ENCODE measurements at regions not wholly inside any gene's neighbourhood (a gene's known extent, or its start where the extent isn't known, plus 50 kb on each side); places are given as distances from the start of the nearest gene placed in this dataset.

- DNase-seq (ENCODE audit: low read depth) = no peak
Observed at GRCh38 chr11:82676483-82677094, 57.1 kb downstream of the FAM181B start.

DNA sequence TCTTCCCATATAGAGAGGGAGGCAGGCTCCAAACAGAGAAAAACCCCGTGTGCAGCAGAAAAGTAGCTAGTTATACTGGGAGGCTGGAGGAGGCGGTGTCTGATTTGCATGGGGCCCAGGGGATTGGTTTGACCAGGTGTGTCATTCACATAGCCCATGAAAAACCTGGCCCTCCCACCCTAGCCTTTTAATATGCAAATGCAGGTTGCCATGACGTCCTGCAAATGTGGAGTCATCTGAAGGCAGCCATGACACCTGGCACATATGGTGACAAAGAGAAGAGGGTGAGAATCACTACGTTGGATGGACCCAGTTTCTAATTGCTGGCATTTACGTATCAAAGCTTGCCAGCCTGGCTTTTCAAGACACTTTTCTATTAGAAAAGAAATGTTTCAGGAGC is 57.8 kb downstream of the FAM181B start:
- DNase-seq (ENCODE audit: low read depth) = no peak

GRCh38 chr11:82673631-82674030 is 60.0 kb downstream of the FAM181B start:
- no peak for DNase-seq (ENCODE audit: low read depth)

GRCh38 chr11:82671451-82671850 is 62.2 kb downstream of the FAM181B start:
- DNase-seq (ENCODE audit: low read depth) = no peak

- no peak for DNase-seq (ENCODE audit: low read depth)
Observed at GRCh38 chr11:82663535-82663934, 70.1 kb downstream of the FAM181B start.

DNA sequence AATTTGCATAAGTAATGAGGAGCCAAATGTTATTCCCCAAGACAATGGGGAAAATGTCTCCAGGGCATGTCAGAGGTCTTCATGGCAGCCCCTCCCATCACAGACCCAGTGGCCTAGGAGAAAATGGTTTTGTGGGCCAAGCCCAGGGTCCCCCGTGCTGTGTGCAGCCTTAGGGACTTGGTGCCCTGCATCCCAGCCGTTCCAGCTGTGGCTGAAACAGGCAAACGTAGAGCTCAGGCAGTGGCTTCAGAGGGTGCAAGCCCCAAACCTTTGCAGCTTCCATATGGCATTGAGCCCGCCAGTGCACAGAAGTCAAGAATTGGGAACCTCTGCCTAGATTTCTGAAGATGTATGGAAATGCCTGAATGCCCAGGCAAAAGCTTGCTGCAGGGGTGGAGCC is 79.9 kb downstream of the FAM181B start:
- DNase-seq (ENCODE audit: low read depth) = no peak

DNA sequence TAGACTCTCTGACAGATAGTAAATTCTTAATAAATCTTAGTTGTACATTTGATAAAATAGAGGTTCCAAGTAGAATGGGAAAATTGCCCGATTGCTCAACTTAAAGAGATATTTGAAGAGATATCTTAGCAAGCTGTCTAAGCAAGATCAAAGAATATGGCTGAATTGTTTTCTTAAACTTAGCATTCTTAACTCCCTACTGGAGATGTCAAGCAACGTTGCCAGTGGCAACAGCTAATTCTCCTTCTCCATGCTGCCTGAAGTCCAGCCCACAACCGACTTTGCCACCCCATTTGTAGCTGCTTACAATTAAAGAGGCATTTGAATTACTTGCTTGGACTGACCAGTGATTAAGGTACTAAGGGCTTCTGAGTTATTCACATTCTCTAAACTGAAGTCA is 94.4 kb downstream of the FAM181B start:
- DNase-seq (ENCODE audit: low read depth) = no peak

DNA sequence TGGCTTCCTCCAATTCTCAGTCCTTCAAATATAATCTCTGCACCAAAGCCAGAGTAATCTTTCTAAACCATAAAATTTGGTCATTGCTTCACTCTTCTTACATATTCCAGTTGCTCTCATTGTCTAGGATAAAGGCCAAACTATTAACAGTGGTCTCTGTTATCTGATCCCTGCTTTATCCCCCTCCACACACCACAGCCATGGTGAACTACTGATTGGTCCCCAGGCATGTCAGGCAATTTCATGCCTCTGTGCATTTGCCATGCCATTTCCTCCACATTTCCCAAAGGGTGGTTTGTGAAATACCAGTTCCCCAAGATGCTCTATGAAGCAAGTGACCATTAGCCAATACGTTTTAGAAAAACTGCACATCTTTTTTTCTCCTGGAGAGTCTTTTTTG is 97.0 kb downstream of the FAM181B start:
- no peak for DNase-seq (ENCODE audit: low read depth)

- no peak for DNase-seq (ENCODE audit: low read depth)
Observed at GRCh38 chr11:82634091-82634490, 99.6 kb downstream of the FAM181B start.

- DNase-seq (ENCODE audit: low read depth) = no peak
Observed at GRCh38 chr11:82631722-82632630, 101.7 kb downstream of the FAM181B start.

DNA sequence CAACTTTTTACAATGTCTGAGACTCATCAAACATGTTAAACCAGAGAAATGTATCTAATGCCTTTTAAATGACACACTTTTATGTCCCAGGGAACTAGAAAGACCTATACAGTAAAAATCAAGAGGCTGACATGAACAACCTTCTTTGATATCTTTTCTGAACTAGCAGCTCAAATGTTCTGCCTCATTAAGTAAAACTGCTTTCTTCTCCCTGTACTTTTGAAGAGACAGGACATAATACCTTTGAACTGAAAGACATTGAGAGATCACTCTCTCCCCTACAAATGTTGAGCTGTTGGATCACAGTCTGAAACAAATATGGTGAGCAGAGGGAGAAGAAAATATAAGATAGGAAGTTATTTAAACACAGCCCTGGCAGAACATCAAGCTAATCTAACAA is 123.0 kb downstream of the FAM181B start:
- no peak for DNase-seq (ENCODE audit: low read depth)

- DNase-seq (ENCODE audit: low read depth) = no peak
Observed at GRCh38 chr11:82606738-82607137, 126.9 kb downstream of the FAM181B start.

DNA sequence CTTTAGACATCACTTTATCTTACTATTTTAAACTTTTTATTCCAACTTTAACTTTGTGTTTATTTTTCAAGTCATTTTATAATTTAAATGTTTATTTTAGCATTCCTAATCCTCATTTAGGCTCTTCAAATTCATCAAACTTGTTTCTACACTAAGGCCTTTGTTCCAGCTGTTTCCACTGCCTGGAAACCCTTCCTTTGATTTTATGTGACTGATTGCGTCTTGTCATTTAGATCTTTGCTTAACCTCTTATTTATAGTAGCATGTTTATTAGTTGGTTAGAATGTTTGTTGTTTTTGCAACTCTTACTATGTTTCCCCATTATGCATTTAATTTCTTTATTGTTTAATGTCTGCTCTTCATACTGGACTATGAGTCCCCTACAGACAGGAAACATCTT is 132.0 kb downstream of the FAM181B start:
- DNase-seq (ENCODE audit: low read depth) = no peak

DNA sequence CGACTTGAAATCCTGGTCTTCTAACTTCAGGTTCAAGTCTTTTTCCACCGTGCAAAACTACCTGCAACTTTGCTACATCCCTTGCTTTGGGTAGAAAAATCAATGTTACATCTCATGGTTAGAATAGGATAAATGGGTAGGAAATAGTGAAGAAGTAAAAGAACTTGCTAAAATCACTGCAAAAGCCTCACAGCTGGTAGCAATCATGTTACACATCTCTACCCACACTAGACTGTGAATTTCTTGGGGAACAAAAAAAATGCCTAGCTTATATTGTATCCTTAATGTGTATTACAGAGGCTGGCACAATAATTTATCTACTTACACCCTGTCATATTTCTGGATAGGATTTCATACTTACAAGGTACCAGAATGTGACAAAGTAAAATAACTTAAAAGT is 133.8 kb downstream of the FAM181B start:
- DNase-seq (ENCODE audit: low read depth) = no peak

DNA sequence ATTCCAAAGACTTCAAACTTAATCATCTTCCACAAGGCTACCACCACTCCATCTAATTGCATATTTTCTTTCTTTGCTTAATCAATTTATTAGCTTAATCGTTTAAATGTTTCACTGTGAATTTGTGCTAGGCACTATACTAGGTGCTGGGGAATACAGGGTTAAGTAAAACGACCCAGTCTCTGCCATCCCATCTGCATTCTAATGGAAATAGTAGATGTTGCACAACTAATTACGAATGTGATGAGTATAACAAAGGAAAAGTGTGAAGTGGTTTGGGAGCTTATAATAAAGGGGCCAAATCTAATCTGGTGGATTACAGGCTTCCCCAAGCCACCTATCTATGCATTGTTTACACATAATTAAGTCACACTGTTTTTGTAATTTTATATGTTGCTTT is 147.1 kb downstream of the FAM181B start:
- DNase-seq (ENCODE audit: low read depth) = no peak

DNA sequence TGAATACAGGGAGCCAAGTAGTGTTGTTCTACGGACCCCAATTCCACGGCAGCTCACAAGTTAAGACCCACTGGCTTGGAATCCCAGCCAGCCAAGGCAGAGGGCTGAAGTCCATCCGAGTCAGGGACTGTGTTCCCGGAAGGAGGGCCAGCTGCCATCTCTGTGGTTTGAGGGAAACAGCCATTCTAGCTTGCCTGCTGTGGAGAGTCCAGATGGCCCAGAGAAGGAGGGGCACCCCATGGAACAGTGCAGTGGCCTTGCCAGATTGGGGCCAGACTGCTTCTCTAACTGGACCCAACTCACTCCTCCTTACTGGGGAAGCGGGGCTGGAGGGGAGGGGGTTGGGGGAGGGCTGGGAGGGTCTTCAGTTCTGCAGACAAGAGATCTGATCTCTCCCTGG is 156.4 kb downstream of the FAM181B start:
- DNase-seq (ENCODE audit: low read depth) = no peak

- no peak for DNase-seq (ENCODE audit: low read depth)
Observed at GRCh38 chr11:82560836-82561235, 172.8 kb downstream of the FAM181B start.

DNA sequence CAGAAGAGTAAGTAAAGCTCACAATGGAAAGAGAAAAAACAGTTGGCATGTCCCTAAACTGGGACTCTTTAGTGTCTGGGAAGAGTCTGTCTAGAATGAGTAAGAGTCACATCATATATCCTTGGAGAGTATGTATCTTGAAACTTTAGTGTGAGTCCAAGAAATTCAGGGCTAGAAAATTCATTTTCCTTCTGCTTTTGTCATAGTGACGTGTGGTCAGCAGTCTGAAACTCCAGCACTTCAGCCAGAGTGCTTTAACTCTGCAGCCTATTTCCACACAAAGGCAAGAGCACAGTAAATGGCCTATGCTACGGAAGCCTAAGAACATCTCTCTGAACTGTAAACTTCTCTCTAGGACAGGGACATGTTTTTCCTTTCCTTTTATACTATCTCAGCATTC is 174.1 kb downstream of the FAM181B start:
- DNase-seq (ENCODE audit: low read depth) = no peak

GRCh38 chr11:82557274-82557673 is 176.4 kb downstream of the FAM181B start:
- no peak for DNase-seq (ENCODE audit: low read depth)

DNA sequence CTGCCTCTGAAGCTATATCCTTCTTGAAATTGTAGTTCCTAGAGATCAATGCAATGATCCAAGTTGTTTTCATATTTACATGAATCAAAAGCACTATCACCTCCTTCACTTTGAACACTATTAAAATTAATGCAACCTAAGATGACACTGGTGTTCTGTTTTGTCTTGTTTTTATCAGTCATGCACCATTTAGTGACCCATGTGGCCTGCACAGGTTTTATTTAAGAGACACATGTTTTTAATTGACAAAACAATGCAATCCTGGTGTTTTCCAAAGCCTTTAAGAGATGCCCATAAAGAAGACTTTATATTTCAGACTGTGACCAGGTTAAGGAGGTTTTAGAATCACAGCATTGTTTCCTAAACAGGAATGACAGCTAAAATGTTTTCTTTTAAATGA is 177.5 kb downstream of the FAM181B start:
- DNase-seq (ENCODE audit: low read depth) = no peak

DNA sequence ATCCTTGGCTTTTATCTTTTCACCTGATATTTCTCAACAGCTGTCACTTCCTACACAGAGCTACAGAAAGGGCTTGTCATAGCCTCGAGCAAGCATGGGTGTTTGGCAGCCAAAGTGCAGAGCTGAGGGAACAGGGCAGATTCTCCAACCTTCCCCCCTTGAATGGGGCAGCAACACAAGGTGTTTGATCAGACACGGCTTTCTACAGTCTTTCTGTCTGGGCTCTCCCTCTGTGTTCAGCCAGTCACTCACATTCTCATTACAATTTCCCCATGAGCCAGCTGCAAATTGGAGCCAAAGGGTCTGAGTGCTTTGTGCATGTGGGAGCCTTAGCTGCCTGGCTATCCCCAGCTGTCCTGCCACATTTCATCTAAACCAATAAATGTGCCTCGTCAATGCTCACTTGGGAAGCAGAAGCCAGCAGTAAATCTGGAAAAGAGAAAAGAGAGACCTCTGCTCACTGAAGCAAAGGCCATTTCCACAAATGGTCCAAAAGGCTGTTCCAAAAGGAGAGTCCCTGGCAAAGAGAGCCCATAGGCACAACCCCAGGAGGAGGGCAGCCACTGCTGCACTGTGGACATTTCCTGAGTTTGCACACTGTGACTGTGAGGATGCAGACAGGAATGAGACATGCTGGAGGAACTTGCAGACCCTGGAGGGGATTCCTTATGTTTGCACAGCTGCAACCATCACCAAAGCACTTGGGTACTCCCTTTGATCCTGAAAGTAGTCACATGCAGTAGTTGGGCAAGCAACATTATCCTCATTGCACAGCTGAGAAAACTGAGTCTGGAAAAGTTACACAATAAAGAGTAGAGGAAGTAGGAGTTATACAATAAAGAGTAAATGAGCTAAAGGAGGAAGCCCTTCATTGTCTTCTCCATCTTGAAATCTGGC is 186.8 kb downstream of the FAM181B start:
- DNase-seq (ENCODE audit: low read depth) = no peak

DNA sequence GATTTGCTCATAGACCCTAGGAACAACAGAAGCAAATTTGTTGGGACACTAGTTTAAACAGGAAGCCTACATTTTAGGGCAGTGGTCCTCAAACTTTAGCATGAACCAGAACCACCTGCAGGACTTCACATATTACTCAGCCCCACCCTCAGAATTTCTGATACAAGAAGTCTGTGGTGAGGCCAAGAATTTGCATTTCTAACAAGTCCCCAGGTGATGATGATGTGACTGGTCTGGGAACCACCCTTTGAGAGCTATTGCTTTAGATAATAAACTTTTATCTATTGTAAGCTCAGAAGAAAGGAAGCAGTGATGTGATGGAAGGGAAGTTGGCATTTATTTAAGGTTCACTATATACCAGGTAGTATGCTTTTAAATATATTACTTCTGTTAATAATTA is 194.0 kb downstream of the FAM181B start:
- no peak for DNase-seq (ENCODE audit: low read depth)

GRCh38 chr11:82536706-82537105 is 197.0 kb downstream of the FAM181B start:
- no peak for DNase-seq (ENCODE audit: low read depth)
